Neural progenitor cell (in vitro differentiated cells): ENCODE measurements at regions not wholly inside any gene's neighbourhood (a gene's known extent, or its start where the extent isn't known, plus 50 kb on each side); places are given as distances from the start of the nearest gene placed in this dataset.

Source experiments
- DNase-seq: peaks from one replicate; pipeline ENCODE4 v3.0.0-alpha.2; 2016; ENCODE audit warnings: low spot score
- H2AFZ ChIP-seq: fragments of 200-600 bp; sonication (generic); replicated peaks from 2 replicates; pipeline ENCODE4 v1.6.1; 2016; ENCODE audit warnings: antibody characterized with exemption
- H3F3A ChIP-seq: fragments of 200-600 bp; sonication (generic); 2 replicates; pipeline ENCODE4 v1.6.1; 2016; ENCODE audit warnings: antibody characterized with exemption, low read depth
- H3K27ac ChIP-seq: fragments of 200-600 bp; sonication (generic); 2 replicates; pipeline ENCODE4 v1.5.1; 2016; ENCODE audit warnings: mild to moderate bottlenecking
- H3K27me3 ChIP-seq: fragments of 200-600 bp; sonication (generic); 2 replicates; pipeline ENCODE4 v1.6.1; 2016; ENCODE audit warnings: mild to moderate bottlenecking, moderate library complexity
- H3K36me3 ChIP-seq: fragments of 200-600 bp; sonication (generic); 2 replicates; pipeline ENCODE4 v1.5.1; 2016
- H3K4me1 ChIP-seq: fragments of 200-600 bp; sonication (generic); 2 replicates; pipeline ENCODE4 v1.6.1; 2016; ENCODE audit warnings: mixed run types
- H3K4me2 ChIP-seq: fragments of 200-600 bp; sonication (generic); 2 replicates; pipeline ENCODE4 v1.6.1; 2016
- H3K4me3 ChIP-seq: fragments of 200-600 bp; sonication (generic); 2 replicates; pipeline ENCODE4 v1.5.1; 2016
- H3K79me2 ChIP-seq: fragments of 200-600 bp; sonication (generic); 2 replicates; pipeline ENCODE4 v1.6.1; 2016; ENCODE audit warnings: low read depth
- H3K9ac ChIP-seq: fragments of 200-600 bp; sonication (generic); 2 replicates; pipeline ENCODE4 v1.6.1; 2016
- H3K9me3 ChIP-seq: fragments of 200-600 bp; sonication (generic); 2 replicates; pipeline ENCODE4 v1.5.1; 2016; ENCODE audit warnings: low read depth
- H4K20me1 ChIP-seq: fragments of 200-600 bp; sonication (generic); 2 replicates; pipeline ENCODE4 v1.6.1; 2016; ENCODE audit warnings: low read depth
- H3K27ac Mint-ChIP-seq: 3 replicates; pipeline ENCODE4 v1.8.0; 2021; ENCODE audit warnings: mixed read lengths
- H3K27me3 Mint-ChIP-seq: 2 replicates; pipeline ENCODE4 v1.8.0; 2022; ENCODE audit warnings: low read depth, mild to moderate bottlenecking, inconsistent platforms, moderate library complexity, mixed read lengths; ENCODE audit not compliant: insufficient read depth
- H3K36me3 Mint-ChIP-seq: 3 replicates; pipeline ENCODE4 v1.8.0; 2021; ENCODE audit warnings: mixed read lengths
- H3K4me1 Mint-ChIP-seq: 3 replicates; pipeline ENCODE4 v1.8.0; 2021; ENCODE audit warnings: mixed read lengths
- H3K4me3 Mint-ChIP-seq: 3 replicates; pipeline ENCODE4 v1.8.0; 2021; ENCODE audit warnings: mild to moderate bottlenecking, moderate library complexity, mixed read lengths
- H3K9me3 Mint-ChIP-seq: 3 replicates; pipeline ENCODE4 v1.8.0; 2020; ENCODE audit warnings: mixed read lengths
- CTCF ChIP-seq: fragments of 200-600 bp; sonication (generic); IDR thresholded peaks from 2 replicates; pipeline ENCODE4 v1.5.1; 2017; ENCODE audit warnings: antibody characterized with exemption, mild to moderate bottlenecking
- EZH2 ChIP-seq: fragments of 200-600 bp; sonication (generic); IDR thresholded peaks from 2 replicates; pipeline ENCODE4 v1.6.1; 2017; ENCODE audit warnings: antibody characterized with exemption, mild to moderate bottlenecking, moderate library complexity
- EZH2phosphoT487 ChIP-seq: fragments of 200-600 bp; sonication (generic); IDR thresholded peaks from 2 replicates; pipeline ENCODE4 v1.6.1; 2017; ENCODE audit warnings: antibody characterized with exemption

- Histone ChIP-seq H3K9me3 (no peaks in the 10 kb centered on the region), H3F3A (no peaks in the 10 kb centered on the region), H3K4me3 (no peak overlapping the region), H3K9ac (no peak overlapping the region), H3K4me1 (peaks cover 5% of the 10 kb centered on the region), H2AFZ (no peak overlapping the region), H3K79me2 (no peaks in the 10 kb centered on the region), H3K4me2 (no peak overlapping the region), H3K27ac (no peak overlapping the region), H3K27me3 (no peaks in the 10 kb centered on the region), H4K20me1 (no peaks in the 10 kb centered on the region), H3K36me3 (no peaks in the 10 kb centered on the region)
- no peak overlapping the region for H3K27ac Mint-ChIP-seq
- H3K36me3 Mint-ChIP-seq = no peaks in the 10 kb centered on the region
- H3K27me3 Mint-ChIP-seq = peaks cover 12% of the 10 kb centered on the region
- DNase-seq = no peak
- H3K4me1 Mint-ChIP-seq = peaks cover 41% of the 10 kb centered on the region
- H3K9me3 Mint-ChIP-seq = peaks cover 2% of the 10 kb centered on the region
- no peak overlapping the region for H3K4me3 Mint-ChIP-seq
- no peak for TF ChIP-seq CTCF
- TF ChIP-seq EZH2phosphoT487 = no peak
- TF ChIP-seq EZH2 = no peak
These were observed 61.7 kb downstream of the ZFP36L2 start for GRCh38 chr2:43164686-43165085.

- H3K4me2 ChIP-seq = no peak overlapping the region
- H3K27ac ChIP-seq = no peak overlapping the region
- Mint-ChIP-seq H3K4me1 (peaks cover 40% of the 10 kb centered on the region), H3K27me3 (peaks cover 12% of the 10 kb centered on the region), H3K27ac (no peak overlapping the region), H3K9me3 (peaks cover 2% of the 10 kb centered on the region), H3K36me3 (no peaks in the 10 kb centered on the region), H3K4me3 (no peak overlapping the region)
- no peaks in the 10 kb centered on the region for H3K36me3 ChIP-seq
- no peaks in the 10 kb centered on the region for H4K20me1 ChIP-seq
- H3K9me3 ChIP-seq = no peaks in the 10 kb centered on the region
- H3K79me2 ChIP-seq = no peaks in the 10 kb centered on the region
- no peak overlapping the region for H3K4me3 ChIP-seq
- TF ChIP-seq CTCF = no peak
- TF ChIP-seq EZH2 = no peak
- no peak for TF ChIP-seq EZH2phosphoT487
- H3K4me1 ChIP-seq = peaks cover 5% of the 10 kb centered on the region
- no peaks in the 10 kb centered on the region for H3K27me3 ChIP-seq
- H3K9ac ChIP-seq = no peak overlapping the region
- H2AFZ ChIP-seq = no peak overlapping the region
- DNase-seq = no peak
- H3F3A ChIP-seq = no peaks in the 10 kb centered on the region
These were observed 62.7 kb downstream of the ZFP36L2 start for GRCh38 chr2:43163584-43164270.

GRCh38 chr2:43162511-43162776 lies 64.0 kb downstream of the ZFP36L2 start:
- Histone ChIP-seq H3K79me2 (no peaks in the 10 kb centered on the region), H3K9ac (no peak overlapping the region), H4K20me1 (no peaks in the 10 kb centered on the region), H3K9me3 (no peaks in the 10 kb centered on the region), H3K4me3 (no peak overlapping the region), H3K27me3 (no peaks in the 10 kb centered on the region), H3F3A (no peaks in the 10 kb centered on the region), H3K27ac (no peak overlapping the region), H3K36me3 (no peaks in the 10 kb centered on the region), H3K4me2 (no peak overlapping the region), H2AFZ (no peak overlapping the region), H3K4me1 (peaks cover 13% of the 10 kb centered on the region)
- Mint-ChIP-seq H3K9me3 (peaks cover 2% of the 10 kb centered on the region), H3K27me3 (peaks cover 16% of the 10 kb centered on the region), H3K4me1 (peaks cover 41% of the 10 kb centered on the region), H3K4me3 (no peak overlapping the region), H3K27ac (no peak overlapping the region), H3K36me3 (no peaks in the 10 kb centered on the region)
- no peak for DNase-seq
- no peak for TF ChIP-seq CTCF
- TF ChIP-seq EZH2 = no peak
- no peak for TF ChIP-seq EZH2phosphoT487
